Dendritic cell treated with granulocyte-macrophage colony-stimulating factor and Interleukin-4, amounts not matched to agents 40 ng/mL and 50 ng/mL, for 4 days (primary cell): ENCODE measurements at regions not wholly inside any gene's neighbourhood (a gene's known extent, or its start where the extent isn't known, plus 50 kb on each side); places are given as distances from the start of the nearest gene placed in this dataset.

Experiments
- H3K27ac Mint-ChIP-seq: one replicate; pipeline ENCODE4 v1.8.0; 2022; ENCODE audit warnings: mild to moderate bottlenecking, mixed read lengths
- H3K27me3 Mint-ChIP-seq: one replicate; pipeline ENCODE4 v1.8.0; 2022; ENCODE audit warnings: mild to moderate bottlenecking, mixed read lengths
- H3K36me3 Mint-ChIP-seq: one replicate; pipeline ENCODE4 v1.8.0; 2022; ENCODE audit warnings: low read depth, mixed read lengths
- H3K4me1 Mint-ChIP-seq: one replicate; pipeline ENCODE4 v1.8.0; 2022; ENCODE audit warnings: low read depth, mixed read lengths
- H3K4me3 Mint-ChIP-seq: one replicate; pipeline ENCODE4 v1.8.0; 2022; ENCODE audit warnings: mild to moderate bottlenecking, moderate library complexity, mixed read lengths
- H3K9me3 Mint-ChIP-seq: one replicate; pipeline ENCODE4 v1.8.0; 2022; ENCODE audit warnings: mixed read lengths
- intact Hi-C: fragments of 100-400 bp; cut with micrococcal nuclease; formaldehyde crosslinking; loops from one replicate; pipeline ENCODE4 v1.15.0; 2022

DNA sequence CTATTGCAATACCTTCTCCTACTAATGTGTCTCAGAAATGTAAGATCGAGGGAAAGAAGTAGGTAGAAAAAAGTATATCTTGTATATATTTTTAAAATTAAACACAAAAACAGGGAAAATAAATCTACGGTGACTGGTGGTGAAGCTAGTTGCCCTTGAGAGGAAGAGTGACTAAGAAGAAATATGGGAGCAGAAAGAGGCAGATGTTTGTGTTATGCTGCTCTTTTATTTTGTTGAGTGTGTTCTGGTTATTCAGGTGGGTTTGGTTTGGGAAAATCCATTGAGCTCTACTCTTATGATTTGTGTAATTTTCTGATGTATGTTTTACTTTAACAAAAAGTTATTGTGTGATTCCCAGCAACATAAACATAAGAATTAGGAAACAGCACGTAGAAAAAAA lies 444.9 kb upstream of the B3GALT2 start:
- no peak overlapping the region for H3K27ac Mint-ChIP-seq
- peaks cover 18% of the 10 kb centered on the region for H3K4me1 Mint-ChIP-seq
- no peaks in the 10 kb centered on the region for H3K27me3 Mint-ChIP-seq
- no peak overlapping the region for H3K4me3 Mint-ChIP-seq
- no peaks in the 10 kb centered on the region for H3K36me3 Mint-ChIP-seq
- no peaks in the 10 kb centered on the region for H3K9me3 Mint-ChIP-seq
- intact Hi-C loops, result no loop called here

GRCh38 chr1:193629875-193630274 lies 443.5 kb upstream of the B3GALT2 start:
- Mint-ChIP-seq H3K27me3 (no peaks in the 10 kb centered on the region), H3K36me3 (no peaks in the 10 kb centered on the region), H3K4me3 (no peak overlapping the region), H3K9me3 (no peaks in the 10 kb centered on the region), H3K27ac (no peak overlapping the region), H3K4me1 (peaks cover 18% of the 10 kb centered on the region)
- intact Hi-C loops, result no loop called here

DNA sequence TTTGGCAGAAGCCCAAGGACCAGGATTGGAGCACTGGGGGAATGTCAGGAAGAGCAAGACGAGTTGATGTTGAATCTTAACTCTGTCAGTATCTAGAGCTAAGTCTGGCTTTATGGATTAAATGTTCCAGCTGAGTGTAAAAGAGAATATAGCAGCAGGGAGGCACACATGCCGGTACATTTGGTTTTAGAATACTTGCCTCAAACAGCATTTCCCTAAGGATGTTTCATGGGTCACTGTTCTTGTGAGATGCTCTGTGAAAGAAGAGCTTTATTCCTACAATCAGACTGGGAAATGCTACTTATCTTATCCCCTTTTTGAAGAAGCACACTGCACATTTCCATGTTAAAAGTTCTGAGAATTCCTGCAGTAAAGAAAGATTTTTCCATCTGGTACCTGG lies 440.3 kb upstream of the B3GALT2 start:
- H3K4me3 Mint-ChIP-seq, result no peak overlapping the region
- no peaks in the 10 kb centered on the region for H3K27me3 Mint-ChIP-seq
- H3K27ac Mint-ChIP-seq, result no peak overlapping the region

GRCh38 chr1:193625255-193625654 lies 438.8 kb upstream of the B3GALT2 start:
- Mint-ChIP-seq H3K9me3 (no peaks in the 10 kb centered on the region), H3K36me3 (no peaks in the 10 kb centered on the region), H3K27ac (no peak overlapping the region), H3K4me1 (peaks cover 10% of the 10 kb centered on the region), H3K4me3 (no peak overlapping the region), H3K27me3 (no peaks in the 10 kb centered on the region)
- intact Hi-C loops, result no loop called here

More for the DNA sequence above, 440.3 kb upstream of the B3GALT2 start:
- intact Hi-C loops, result no loop called here
- Mint-ChIP-seq H3K4me1 (peaks cover 11% of the 10 kb centered on the region), H3K36me3 (no peaks in the 10 kb centered on the region), H3K9me3 (no peaks in the 10 kb centered on the region)

DNA sequence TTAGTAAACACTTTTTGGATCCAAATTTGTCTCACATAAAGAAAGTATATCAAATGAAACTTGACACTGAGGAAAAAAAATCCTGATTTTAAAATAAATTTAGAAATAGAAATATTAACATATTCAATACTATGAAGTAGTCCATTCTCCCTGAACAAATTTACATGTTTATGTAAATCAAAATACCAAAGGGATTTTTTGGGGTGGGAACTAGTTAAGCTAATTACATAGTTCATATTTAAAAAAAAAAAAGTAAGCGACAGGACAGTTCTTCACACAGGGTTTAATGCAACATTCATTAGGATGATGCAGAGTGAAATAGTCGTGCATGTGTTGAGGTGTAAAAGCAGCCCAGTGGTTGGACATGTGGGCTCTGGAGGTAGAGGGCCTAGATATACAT lies 433.5 kb upstream of the B3GALT2 start:
- no peaks in the 10 kb centered on the region for H3K4me1 Mint-ChIP-seq
- H3K4me3 Mint-ChIP-seq, result no peak overlapping the region
- no peaks in the 10 kb centered on the region for H3K27me3 Mint-ChIP-seq
- intact Hi-C loops, result no loop called here
- no peak overlapping the region for H3K27ac Mint-ChIP-seq
- H3K9me3 Mint-ChIP-seq, result no peaks in the 10 kb centered on the region
- H3K36me3 Mint-ChIP-seq, result no peaks in the 10 kb centered on the region

DNA sequence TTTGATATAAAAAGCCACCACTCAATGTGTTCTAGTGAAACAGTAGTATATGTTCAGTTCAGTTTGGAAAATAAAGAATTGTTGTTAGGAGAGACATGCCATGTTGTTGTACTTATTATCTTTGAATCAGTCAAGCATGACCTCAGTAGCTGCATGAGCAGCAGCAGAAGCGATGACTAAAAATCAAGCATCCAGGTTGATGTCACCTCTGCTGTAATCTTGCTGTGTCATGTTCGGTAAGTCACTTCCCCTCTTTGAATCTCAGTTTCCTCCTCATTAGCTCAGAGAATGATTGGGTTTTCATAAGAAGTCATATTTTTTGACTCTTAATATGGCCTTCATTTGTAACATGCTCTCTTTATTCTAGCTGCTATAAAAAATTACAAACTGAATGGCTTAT lies 428.4 kb upstream of the B3GALT2 start:
- Mint-ChIP-seq H3K36me3 (no peaks in the 10 kb centered on the region), H3K27ac (no peak overlapping the region), H3K27me3 (no peaks in the 10 kb centered on the region), H3K4me1 (no peaks in the 10 kb centered on the region), H3K4me3 (no peak overlapping the region), H3K9me3 (no peaks in the 10 kb centered on the region)
- intact Hi-C loops, result no loop called here

GRCh38 chr1:193614275-193614674 lies 427.9 kb upstream of the B3GALT2 start:
- Mint-ChIP-seq H3K36me3 (no peaks in the 10 kb centered on the region), H3K27me3 (no peaks in the 10 kb centered on the region), H3K27ac (no peak overlapping the region), H3K4me3 (no peak overlapping the region), H3K4me1 (no peaks in the 10 kb centered on the region), H3K9me3 (no peaks in the 10 kb centered on the region)
- intact Hi-C loops, result no loop called here

GRCh38 chr1:193613041-193613440 lies 426.6 kb upstream of the B3GALT2 start:
- Mint-ChIP-seq H3K27me3 (no peaks in the 10 kb centered on the region), H3K4me1 (no peaks in the 10 kb centered on the region), H3K27ac (no peak overlapping the region), H3K4me3 (no peak overlapping the region), H3K36me3 (no peaks in the 10 kb centered on the region), H3K9me3 (peaks cover 9% of the 10 kb centered on the region)
- intact Hi-C loops, result no loop called here

- Mint-ChIP-seq H3K27me3 (no peaks in the 10 kb centered on the region), H3K27ac (no peak overlapping the region), H3K4me3 (no peak overlapping the region)
Observed at GRCh38 chr1:193609592-193609991, 423.2 kb upstream of the B3GALT2 start.

DNA sequence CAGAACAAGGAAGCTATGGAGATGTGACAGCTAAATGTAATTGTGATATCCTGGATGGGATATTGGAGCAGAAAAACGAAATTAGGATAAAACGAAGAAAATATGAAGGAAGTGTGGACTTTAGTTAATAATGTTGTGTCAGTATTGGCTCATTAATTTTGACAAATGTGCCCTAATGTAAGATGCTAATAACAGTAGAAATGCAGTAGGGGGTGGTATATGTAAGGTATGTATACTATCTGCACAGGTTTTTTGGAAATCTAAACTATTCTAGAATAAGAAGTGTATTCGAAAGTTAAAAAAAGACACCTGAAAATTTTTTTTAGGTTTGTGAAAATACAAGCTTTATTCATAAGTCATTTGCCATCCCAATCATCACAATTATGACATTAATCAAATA lies 421.4 kb upstream of the B3GALT2 start:
- no peaks in the 10 kb centered on the region for H3K36me3 Mint-ChIP-seq
- intact Hi-C loops, result no loop called here
- H3K4me3 Mint-ChIP-seq, result no peak overlapping the region
- H3K9me3 Mint-ChIP-seq, result peaks cover 9% of the 10 kb centered on the region
- H3K27me3 Mint-ChIP-seq, result no peaks in the 10 kb centered on the region
- no peaks in the 10 kb centered on the region for H3K4me1 Mint-ChIP-seq
- H3K27ac Mint-ChIP-seq, result no peak overlapping the region

More at GRCh38 chr1:193609592-193609991, 423.2 kb upstream of the B3GALT2 start:
- Mint-ChIP-seq H3K9me3 (peaks cover 9% of the 10 kb centered on the region), H3K4me1 (no peaks in the 10 kb centered on the region), H3K36me3 (no peaks in the 10 kb centered on the region)
- intact Hi-C loops, result no loop called here

GRCh38 chr1:193606035-193606434 lies 419.6 kb upstream of the B3GALT2 start:
- Mint-ChIP-seq H3K4me3 (no peak overlapping the region), H3K4me1 (no peaks in the 10 kb centered on the region), H3K27me3 (no peaks in the 10 kb centered on the region), H3K36me3 (no peaks in the 10 kb centered on the region), H3K27ac (no peak overlapping the region), H3K9me3 (peaks cover 9% of the 10 kb centered on the region)
- intact Hi-C loops, result no loop called here

DNA sequence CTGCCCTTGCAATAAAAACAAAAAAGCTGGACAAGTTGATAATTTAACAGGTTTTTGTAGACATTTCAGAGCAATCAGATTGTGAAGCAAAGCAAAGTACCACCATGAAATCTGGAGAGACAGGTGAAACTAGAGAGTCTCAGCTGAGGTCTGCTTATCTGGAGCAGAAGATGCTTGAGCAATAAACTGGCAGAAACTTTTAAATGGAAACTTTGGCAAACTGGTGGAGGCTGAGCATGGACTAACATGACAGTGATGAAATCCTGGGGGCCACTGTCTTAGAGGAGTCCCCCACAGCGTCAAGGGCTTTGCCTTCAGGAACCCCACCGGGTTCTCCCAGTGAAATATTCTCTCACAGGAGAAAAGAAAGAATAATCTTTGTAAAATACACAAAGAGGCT lies 416.3 kb upstream of the B3GALT2 start:
- intact Hi-C loops, result no loop called here
- H3K4me3 Mint-ChIP-seq, result no peak overlapping the region
- no peaks in the 10 kb centered on the region for H3K27me3 Mint-ChIP-seq
- H3K27ac Mint-ChIP-seq, result no peak overlapping the region
- no peaks in the 10 kb centered on the region for H3K36me3 Mint-ChIP-seq
- H3K9me3 Mint-ChIP-seq, result no peaks in the 10 kb centered on the region
- no peaks in the 10 kb centered on the region for H3K4me1 Mint-ChIP-seq

- Mint-ChIP-seq H3K27me3 (peaks cover 3% of the 10 kb centered on the region), H3K9me3 (no peaks in the 10 kb centered on the region), H3K27ac (peak overlapping the region; percentile 48), H3K4me1 (peaks cover 49% of the 10 kb centered on the region), H3K4me3 (no peak overlapping the region), H3K36me3 (no peaks in the 10 kb centered on the region)
- intact Hi-C loops, result no loop called here
Observed at GRCh38 chr1:193593147-193593885, 406.9 kb upstream of the B3GALT2 start.

DNA sequence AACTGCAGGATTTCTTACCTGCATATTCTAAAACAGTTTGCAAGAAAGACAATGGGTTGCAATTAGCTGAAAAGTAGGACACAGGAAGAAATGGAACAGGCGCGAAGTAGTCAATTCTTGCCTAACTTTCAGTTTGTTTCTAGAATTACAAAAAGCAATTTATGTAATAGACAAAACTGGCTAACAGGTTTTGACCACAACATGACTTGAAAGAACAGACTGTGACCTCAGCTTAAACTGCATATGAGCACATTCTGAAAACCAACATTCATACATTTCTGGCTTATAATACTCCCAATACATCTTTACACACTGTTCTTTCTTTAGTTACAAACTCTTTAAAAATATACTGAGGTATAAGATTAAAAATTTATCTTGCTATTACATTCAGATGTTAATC lies 405.9 kb upstream of the B3GALT2 start:
- Mint-ChIP-seq H3K27ac (peak overlapping the region; percentile 48), H3K36me3 (no peaks in the 10 kb centered on the region), H3K27me3 (peaks cover 3% of the 10 kb centered on the region), H3K9me3 (no peaks in the 10 kb centered on the region), H3K4me3 (no peak overlapping the region), H3K4me1 (peaks cover 50% of the 10 kb centered on the region)
- intact Hi-C loops, result no loop called here

- H3K4me3 Mint-ChIP-seq, result no peak overlapping the region
- peaks cover 3% of the 10 kb centered on the region for H3K27me3 Mint-ChIP-seq
- intact Hi-C loops, result no loop called here
- H3K36me3 Mint-ChIP-seq, result no peaks in the 10 kb centered on the region
- peaks cover 38% of the 10 kb centered on the region for H3K4me1 Mint-ChIP-seq
- H3K9me3 Mint-ChIP-seq, result no peaks in the 10 kb centered on the region
- H3K27ac Mint-ChIP-seq, result peak overlapping the region; percentile 66
Observed at GRCh38 chr1:193590102-193590501, 403.7 kb upstream of the B3GALT2 start.
